ENCODE measurements at regions not wholly inside any gene's neighbourhood (a gene's known extent, or its start where the extent isn't known, plus 50 kb on each side); places are given as distances from the start of the nearest gene placed in this dataset.

GRCh38 chr1:47575855-47576757, 138.3 kb downstream of the FOXD2 start:
- CTCF ChIA-PET (ENCODE audit: partially characterized antibody) = interaction anchor here (0.8 to 6.6 kb wide), 12 partner anchors 10 to 130 kb away, joined by 3 to 43 read pairs (median 4); no protein-coding TSS in a partner anchor
- Histone ChIP-seq H3K27me3 (replicated peaks in 1 of 4; ENCODE audit: control insufficient read depth in 3 of 4, extremely low read depth in 1 of 4, insufficient read depth in 3 of 4, low read length in 3 of 4) (no peaks in the 10 kb centered on the region; a peak in 1 of 7 replicates), H4K8ac (ENCODE audit: extremely low read depth, insufficient read depth, low read length) (no peak overlapping the region), H3K56ac (replicated peaks; ENCODE audit: insufficient read length, low read depth, low read length) (no peak overlapping the region), H4K20me1 (replicated peaks in 1 of 2; ENCODE audit: control insufficient read depth in 1 of 2, insufficient read depth in 2 of 2, low read length in 2 of 2) (no peaks in the 10 kb centered on the region), H3K4me3 (ENCODE audit: extremely low read depth in 1 of 4, insufficient read depth in 2 of 4, low read depth in 3 of 4, low read length in 4 of 4) (no peak overlapping the region), H2AK5ac (ENCODE audit: low read depth, low read length) (0 out of 2 replicates have a peak overlapping the region, but pooled peaks have one; percentile 8), H3K27ac (ENCODE audit: low read depth, low read length) (no peak overlapping the region), H2BK120ac (replicated peaks; ENCODE audit: low read depth, low read length) (no peak overlapping the region), H4K91ac (replicated peaks; ENCODE audit: insufficient read length, low read length) (no peak overlapping the region), H2AFZ (ENCODE audit: low read length) (no peak overlapping the region), H3K36me3 (ENCODE audit: control insufficient read depth in 2 of 4, insufficient read depth in 4 of 4, low read length in 3 of 4) (no peaks in the 10 kb centered on the region), H3K79me1 (ENCODE audit: low read depth, low read length) (no peaks in the 10 kb centered on the region), H3K23ac (ENCODE audit: insufficient read length) (no peak overlapping the region), H3K4ac (replicated peaks; ENCODE audit: insufficient read length, low read depth, low read length) (no peak overlapping the region), H2BK20ac (ENCODE audit: low read length) (no peak overlapping the region), H3K14ac (ENCODE audit: insufficient read length) (no peak overlapping the region), H3K4me1 (replicated peaks in 1 of 4; ENCODE audit: control insufficient read depth in 3 of 4, insufficient read depth in 4 of 4, low read length in 3 of 4) (peaks cover 8 to 22% (median 14%) of the 10 kb centered on the region in 4 experiments), H3K79me2 (ENCODE audit: control insufficient read depth in 1 of 2, insufficient read depth in 2 of 2, low read length in 2 of 2) (no peaks in the 10 kb centered on the region), H3K18ac (ENCODE audit: extremely low read depth, low read length) (no peak overlapping the region), H3K9ac (replicated peaks in 1 of 4; ENCODE audit: extremely low read depth in 1 of 4, low read depth in 3 of 4, low read length in 3 of 4) (no peak overlapping the region), H2BK5ac (ENCODE audit: low read depth, low read length) (peak overlapping the region; percentile 75; the same call in 1 of the 2 replicates), H3K23me2 (ENCODE audit: low read depth, low read length) (peaks cover 4% of the 10 kb centered on the region; the same call in 1 of the 2 replicates), H3K4me2 (ENCODE audit: insufficient read depth in 1 of 2, low read depth in 2 of 2, low read length in 2 of 2) (no peak overlapping the region), H2BK15ac (ENCODE audit: low read length) (peak overlapping the region; percentile 65; the same call in 1 of the 2 replicates), H2BK12ac (ENCODE audit: low read depth, low read length) (peak overlapping the region; percentile 45; the same call in 1 of the 2 replicates), H3K9me3 (ENCODE audit: insufficient read depth in 2 of 2, low read depth in 1 of 2, low read length in 1 of 2) (no peaks in the 10 kb centered on the region), H4K5ac (ENCODE audit: insufficient read length, low read depth, low read length) (no peak overlapping the region)
- TF ChIP-seq ASH2L (IDR thresholded peaks at IDR 0.05; ENCODE audit: low read length) = no peak
- TF ChIP-seq, protein P1, sequence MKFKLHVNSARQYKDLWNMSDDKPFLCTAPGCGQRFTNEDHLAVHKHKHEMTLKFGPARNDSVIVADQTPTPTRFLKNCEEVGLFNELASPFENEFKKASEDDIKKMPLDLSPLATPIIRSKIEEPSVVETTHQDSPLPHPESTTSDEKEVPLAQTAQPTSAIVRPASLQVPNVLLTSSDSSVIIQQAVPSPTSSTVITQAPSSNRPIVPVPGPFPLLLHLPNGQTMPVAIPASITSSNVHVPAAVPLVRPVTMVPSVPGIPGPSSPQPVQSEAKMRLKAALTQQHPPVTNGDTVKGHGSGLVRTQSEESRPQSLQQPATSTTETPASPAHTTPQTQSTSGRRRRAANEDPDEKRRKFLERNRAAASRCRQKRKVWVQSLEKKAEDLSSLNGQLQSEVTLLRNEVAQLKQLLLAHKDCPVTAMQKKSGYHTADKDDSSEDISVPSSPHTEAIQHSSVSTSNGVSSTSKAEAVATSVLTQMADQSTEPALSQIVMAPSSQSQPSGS (IDR thresholded peaks at IDR 0.05; ENCODE audit: low read length) = no peak
- TF ChIP-seq CREB1 (IDR thresholded peaks at IDR 0.05) = no peak
- TF ChIP-seq JUND (IDR thresholded peaks at IDR 0.05; ENCODE audit: low read length) = peak; percentile 30; the same call in 1 of the 2 replicates
- no peak for TF ChIP-seq NANOG (IDR thresholded peaks at IDR 0.05; ENCODE audit: insufficient read depth, low read depth, low read length, poor library complexity, severe bottlenecking)
- TF ChIP-seq CEBPB (IDR thresholded peaks at IDR 0.05; ENCODE audit: low read depth, low read length) = no peak
- 84% methylated on average over 10 of the region's 10 CpGs; no CpG with 5 or more reads in 1 of the 2 experiments for WGBS, 2 experiments (ENCODE audit: extremely low coverage in 1 of 2, insufficient coverage in 1 of 2, insufficient read length in 1 of 2, insufficient replicate concordance in 2 of 2, low coverage in 1 of 2, low lambda C conversion rate in 2 of 2, missing lambda C conversion rate in 1 of 2)
- POLR2A ChIA-PET (ENCODE audit: partially characterized antibody) = interaction anchor here (1.4 kb wide), 1 partner anchor 10 kb away, joined by 4 read pairs; no protein-coding TSS in a partner anchor
- no peak for DNase-seq (ENCODE audit: low read depth in 1 of 2, low spot score in 2 of 2)
- peak; percentile 19 for FAIRE-seq

All from H1 (cell line).